CD4-positive, alpha-beta T cell treated with Interleukin-2 at 100 ng/mL for 4 hours (primary cell): ENCODE measurements at regions not wholly inside any gene's neighbourhood (a gene's known extent, or its start where the extent isn't known, plus 50 kb on each side); places are given as distances from the start of the nearest gene placed in this dataset.

ENCODE experiments used
- DNase-seq: peaks from one replicate; pipeline ENCODE4 v3.0.0-alpha.2; 2020; ENCODE audit warnings: low spot score

GRCh38 chr5:73374520-73375190, 73.9 kb downstream of the FOXD1 start:
- DNase-seq: no peak

DNA sequence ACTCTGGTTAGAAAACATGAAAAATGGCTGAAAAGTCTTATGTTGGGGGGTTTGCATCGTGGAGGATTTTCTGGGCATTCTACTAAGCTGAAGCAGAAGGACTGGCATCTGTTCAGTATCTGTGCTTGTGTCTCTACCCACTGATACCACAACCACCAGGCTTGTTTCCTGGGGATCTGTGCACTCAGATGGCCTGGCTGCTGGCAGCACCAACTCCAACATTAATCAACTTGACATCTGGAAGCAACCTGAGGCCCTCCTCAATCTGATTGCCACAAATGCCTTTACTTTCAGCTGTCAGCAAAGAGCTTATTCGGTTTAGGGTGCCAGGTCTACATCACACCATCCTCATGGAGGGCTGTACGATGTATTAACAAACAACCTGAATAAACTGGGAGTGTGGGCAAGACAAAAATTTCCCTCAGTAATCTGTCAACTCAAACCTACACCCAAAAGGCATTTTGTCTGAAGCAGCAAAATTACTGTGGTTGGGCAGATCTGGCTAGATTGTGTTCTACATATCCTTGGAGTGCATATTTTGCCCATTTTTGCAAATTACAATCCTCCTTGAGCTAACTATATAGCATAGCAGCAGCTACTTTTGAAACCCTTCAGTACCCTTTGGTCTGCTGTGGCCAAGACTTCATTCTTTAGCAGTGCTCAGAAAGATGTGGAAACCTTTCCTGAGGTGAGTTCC, 74.6 kb downstream of the FOXD1 start:
- no peak for DNase-seq

DNA sequence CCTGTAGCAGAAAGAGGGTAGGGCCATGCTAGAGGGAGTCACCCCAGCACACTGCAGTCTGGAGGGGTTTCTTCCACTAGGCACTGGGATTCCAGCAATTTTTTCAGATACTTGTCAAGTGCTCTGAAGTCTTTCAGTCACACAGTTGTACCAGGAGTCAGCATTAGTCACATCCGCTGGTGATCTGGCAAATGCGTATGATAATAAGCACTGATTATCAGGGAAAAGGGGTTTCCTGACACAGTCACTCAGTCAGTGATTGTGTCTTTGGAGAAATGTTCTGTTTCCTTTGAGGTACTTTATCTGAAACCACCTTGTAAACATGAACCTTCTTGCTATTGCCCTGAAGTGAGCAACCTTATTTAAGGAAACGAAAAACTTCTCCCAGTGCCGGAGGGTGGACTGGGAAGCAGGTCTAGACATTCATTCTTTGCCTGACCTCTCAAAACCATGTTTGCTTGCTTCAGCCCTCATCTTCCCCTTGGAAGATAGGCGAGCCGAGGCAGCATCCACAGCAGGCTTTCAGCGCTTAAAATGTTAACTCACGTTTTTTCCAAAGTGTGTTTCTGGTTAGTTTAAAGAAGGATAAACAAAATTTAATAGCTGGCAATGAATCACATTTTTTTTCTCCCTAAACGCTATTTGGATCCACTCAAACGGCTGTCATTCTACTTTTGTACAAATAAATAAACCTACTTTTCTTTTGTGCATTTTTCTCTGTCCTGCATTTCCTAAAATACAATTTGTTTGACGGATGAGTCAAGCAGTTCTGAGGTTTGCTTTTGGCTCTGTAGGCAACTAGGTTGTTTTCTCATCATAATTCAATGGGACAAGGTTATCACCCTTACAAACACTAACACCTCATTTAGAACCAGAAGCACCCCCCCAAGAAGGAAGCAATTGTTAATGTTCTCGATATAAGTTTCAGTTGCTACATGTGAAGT, 77.7 kb downstream of the FOXD1 start:
- DNase-seq: no peak

DNA sequence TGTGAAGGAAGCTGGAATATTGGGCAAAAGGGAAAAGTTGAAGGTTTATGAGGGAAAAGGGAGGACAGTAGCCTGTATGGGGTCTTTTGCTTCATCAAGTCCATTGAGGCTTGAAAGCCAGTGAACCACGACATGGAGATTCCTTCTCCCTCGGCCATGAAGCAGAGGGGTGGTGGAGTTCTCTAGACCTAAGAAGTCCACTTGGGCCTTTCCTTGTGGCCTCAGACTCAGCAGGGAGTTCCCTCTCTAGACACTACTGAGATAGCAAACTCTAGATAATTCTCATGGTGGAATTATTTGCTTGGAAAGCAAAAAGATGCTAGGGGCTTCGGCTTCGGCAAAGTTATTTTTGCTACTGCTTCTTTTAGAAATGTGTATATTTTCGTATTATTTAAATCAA, 78.5 kb downstream of the FOXD1 start:
- DNase-seq: no peak

DNA sequence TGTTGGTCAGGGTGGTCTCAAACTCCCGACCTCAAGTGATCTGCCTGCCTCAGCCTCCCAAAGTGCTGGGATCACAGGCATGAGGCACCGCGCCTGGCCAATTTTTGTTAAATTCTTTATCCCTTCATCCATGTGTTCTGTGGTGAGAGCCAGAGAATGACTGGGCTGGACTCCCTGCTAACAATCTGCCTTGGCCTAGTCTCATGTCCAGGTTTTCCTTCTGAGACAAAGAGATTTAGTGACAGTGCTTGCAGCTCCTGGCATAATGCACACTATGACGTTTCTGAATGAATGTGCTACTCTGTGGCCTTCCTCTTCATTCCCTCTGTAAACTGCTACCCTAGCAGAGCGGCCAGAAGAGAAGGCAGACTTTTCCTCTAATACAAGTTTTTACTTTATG, 79.3 kb downstream of the FOXD1 start:
- no peak for DNase-seq

GRCh38 chr5:73367650-73368049, 80.9 kb downstream of the FOXD1 start:
- DNase-seq: no peak

- DNase-seq: no peak
Measured at GRCh38 chr5:73365990-73366667, 82.4 kb downstream of the FOXD1 start.

GRCh38 chr5:73365301-73365853, 83.2 kb downstream of the FOXD1 start:
- no peak for DNase-seq

DNA sequence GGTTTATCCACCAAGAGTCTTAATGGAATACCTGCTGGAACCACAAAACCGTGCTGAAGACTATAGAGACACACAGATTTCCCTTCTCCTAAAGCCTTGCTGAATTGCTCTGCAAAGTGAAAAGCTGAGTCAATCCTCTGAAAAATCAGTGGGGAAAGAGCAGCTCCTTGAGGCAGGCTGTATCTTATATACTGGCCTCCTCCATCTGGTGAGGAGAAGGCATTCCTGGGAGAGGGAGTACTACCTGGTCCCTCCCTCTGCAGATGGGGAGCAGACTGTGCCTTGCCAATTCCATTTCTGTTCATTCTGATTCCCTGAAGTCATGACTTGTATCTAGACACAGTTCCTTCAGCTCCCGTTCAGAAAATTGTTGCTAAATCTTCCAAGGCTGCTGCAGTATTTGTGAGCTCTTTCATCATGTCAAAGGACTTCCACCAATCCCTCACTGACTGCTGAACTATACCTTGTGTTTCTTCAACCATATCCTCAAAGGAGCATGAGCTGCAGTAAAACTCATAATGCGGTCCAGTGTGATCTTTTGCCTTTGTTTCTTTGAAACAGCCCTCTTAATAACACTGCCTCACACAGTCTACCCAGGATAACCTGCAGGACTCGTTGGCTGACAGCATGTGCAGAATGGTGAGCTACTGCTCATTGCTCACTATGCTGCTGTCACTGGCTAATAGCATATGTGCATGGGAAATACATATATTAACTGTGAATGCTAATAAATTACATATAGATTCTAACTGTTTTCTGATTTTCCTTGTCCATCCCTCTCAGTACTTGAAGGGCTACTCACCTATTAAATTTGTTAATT, 84.5 kb downstream of the FOXD1 start:
- no peak for DNase-seq

GRCh38 chr5:73359395-73359794, 89.2 kb downstream of the FOXD1 start:
- DNase-seq: no peak

- no peak for DNase-seq
Measured at GRCh38 chr5:73358366-73358765, 90.2 kb downstream of the FOXD1 start.

- no peak for DNase-seq
Measured at GRCh38 chr5:73357576-73357975, 91.0 kb downstream of the FOXD1 start.

DNA sequence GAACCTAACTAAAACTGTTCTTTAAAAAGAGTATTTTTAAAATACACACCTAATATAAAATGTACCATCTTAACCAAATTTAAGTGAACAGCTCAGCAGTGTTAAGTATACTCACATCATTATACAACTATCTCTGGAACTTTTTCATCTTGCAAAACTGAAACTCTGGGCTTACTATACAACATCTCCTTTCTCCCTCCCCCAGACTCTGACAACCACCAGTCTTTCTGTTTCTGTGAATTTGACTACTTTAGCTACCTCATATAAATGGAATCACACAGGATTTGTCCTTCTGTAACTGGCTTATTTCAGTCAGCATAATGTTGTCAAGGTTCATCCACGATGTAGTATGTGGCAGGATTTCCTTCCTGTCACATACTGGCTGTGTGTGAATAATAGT, 93.5 kb downstream of the FOXD1 start:
- no peak for DNase-seq

DNA sequence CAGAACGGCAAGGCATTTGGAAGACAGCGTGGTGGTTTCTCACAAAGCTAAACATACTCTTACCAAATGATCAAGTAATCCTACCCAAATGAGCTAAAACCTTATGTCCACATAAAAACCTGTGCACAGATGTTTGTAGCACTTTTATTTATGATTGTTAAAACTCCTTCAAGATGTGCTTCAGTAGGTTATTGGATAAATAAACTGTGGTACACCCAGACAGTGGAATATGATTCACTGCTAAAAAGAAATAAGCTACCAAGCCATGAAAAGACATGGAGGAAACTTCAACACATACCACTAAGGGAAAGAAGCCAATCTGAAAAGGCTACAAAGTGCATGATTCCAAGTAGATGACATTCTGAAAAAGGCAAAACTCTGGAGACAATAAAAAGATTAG, 94.2 kb downstream of the FOXD1 start:
- no peak for DNase-seq

DNA sequence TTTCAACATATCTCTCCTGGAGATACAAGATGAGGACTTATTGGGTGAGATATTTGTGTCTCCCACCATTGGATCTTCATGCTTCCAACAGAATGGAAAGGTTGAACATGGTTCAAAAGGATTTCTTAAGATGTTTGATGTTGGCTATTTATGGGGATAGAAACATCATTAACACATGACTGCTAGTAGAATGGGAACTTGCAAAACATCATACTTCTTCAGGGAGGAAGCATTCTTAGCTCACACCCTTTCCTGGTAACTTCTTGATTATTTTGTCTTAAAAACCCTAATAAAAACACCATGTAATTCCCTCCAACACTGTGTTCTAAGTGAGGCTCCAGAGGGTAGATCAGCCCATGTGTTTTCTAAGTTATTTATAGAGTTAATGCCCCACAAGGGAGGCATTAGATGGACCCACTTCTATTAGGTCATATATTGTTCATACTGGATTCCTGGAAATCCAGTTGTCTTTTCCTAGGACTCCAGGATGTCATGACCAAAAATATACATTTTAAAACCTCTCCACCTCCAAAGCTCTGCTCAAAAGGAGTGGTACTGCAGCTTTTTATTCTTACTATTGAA, 95.8 kb downstream of the FOXD1 start:
- no peak for DNase-seq

DNA sequence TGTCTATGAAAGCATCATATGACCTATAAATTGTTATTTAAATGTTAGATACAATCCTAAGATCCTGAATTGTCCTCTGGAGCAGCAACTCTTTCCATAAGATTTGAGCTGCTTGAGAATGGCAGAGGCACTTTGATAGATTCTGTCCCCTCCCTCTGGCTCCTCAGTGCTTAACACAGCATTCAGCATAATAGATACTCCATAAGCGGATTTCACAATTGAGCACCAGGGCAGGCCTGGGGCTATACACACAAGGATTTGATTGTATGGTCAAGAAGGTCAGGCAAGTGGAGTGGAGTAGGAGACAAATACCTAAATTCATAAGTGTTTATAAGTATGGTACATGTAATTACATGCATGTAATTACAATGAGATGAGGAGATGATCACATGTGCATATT, 96.3 kb downstream of the FOXD1 start:
- no peak for DNase-seq

DNA sequence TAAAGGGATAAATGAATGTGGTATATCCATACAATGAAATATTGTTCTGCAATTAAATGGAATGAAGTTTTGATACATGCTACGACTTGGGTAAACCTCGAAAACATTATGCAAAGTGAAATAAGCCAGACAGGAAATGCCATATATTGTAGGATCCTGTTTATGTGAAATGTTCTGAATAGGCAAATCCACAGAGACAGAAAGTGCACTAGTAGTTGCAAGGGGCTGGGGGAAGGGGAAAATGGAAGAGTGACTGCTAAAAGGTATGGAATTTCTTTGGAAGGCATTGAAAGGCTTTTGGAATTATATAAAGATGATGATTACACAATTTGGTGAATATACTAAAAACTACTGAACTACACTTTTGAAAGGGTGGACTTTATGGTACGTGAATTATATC, 97.0 kb downstream of the FOXD1 start:
- DNase-seq: no peak

DNA sequence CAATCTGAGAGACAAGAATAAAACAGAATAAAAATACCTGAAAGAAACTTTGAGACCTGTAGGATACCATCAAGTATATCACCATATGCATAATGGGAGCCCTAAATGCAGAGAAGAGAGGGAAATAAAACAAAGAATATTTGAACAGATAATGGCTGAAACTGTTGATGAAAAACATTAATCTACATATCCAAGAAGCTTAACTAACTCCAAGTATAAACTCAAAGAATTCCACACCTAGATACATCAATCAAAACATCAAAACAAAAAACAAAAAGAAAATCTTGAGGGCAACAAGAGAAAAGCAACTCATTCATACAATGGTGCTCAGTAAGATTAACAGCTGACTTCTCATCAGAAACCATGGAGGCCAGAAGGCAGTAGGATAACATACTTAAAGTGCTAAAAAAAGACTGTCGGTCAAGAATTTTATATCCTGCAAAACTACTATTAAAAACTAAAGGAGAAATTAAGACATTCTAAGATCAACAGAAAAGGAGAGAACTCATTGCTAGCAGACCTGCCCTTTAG, 101.6 kb downstream of the FOXD1 start:
- DNase-seq: no peak

DNA sequence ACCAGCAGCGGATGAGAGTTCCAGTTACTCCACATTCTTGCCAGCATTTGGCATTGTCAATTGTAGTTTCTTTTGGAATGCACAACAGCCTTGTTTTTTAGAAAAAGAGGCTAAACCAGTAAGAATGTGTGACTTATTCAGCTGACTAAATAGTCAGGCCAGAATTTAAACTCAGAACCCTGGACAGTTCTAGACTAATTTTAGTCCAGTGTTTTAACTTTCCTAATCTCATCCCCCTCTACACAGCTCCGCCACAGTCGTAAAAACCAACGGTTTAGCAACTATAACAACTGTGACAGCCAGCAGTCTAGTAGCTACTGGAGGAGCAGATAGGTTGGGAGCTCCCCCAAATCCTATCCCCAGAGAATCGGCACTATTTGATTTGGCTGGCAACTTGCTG, 103.7 kb downstream of the FOXD1 start:
- no peak for DNase-seq

GRCh38 chr5:73339711-73340110, 108.9 kb downstream of the FOXD1 start:
- DNase-seq: no peak
